ENCODE measurements at regions not wholly inside any gene's neighbourhood (a gene's known extent, or its start where the extent isn't known, plus 50 kb on each side); places are given as distances from the start of the nearest gene placed in this dataset.

- Mint-ChIP-seq H3K4me3 (no peak overlapping the region), H3K27ac (no peak overlapping the region), H3K36me3 (ENCODE audit: insufficient read depth in 1 of 3, low read depth in 3 of 3) (no peaks in the 10 kb centered on the region; a peak in 1 of 7 replicates), H3K27me3 (ENCODE audit: low read depth) (no peaks in the 10 kb centered on the region), H3K4me1 (no peaks in the 10 kb centered on the region), H3K9me3 (peaks cover 6 to 10% of the 10 kb centered on the region in 2 experiments)
- no peak for TF ChIP-seq CTCF (conservative IDR thresholded peaks at IDR 0.05)
- Histone ChIP-seq H3K4ac (ENCODE audit: low read depth, low read length) (no peak overlapping the region), H3K27ac (ENCODE audit: insufficient read length, low read depth, low read length) (no peak overlapping the region), H3K23ac (ENCODE audit: insufficient read length, low read depth, low read length) (no peak overlapping the region), H2AFZ (ENCODE audit: low read length) (no peak overlapping the region), H4K20me1 (ENCODE audit: control insufficient read depth, insufficient read depth, insufficient read length) (no peaks in the 10 kb centered on the region), H3K23me2 (ENCODE audit: insufficient read length, low read depth, low read length, poor library complexity, severe bottlenecking) (no peaks in the 10 kb centered on the region), H3K27me3 (ENCODE audit: insufficient read depth, low read length) (no peaks in the 10 kb centered on the region; the same call in 1 of the 2 replicates), H2AK5ac (ENCODE audit: insufficient read length, low read length) (no peak overlapping the region), H2BK5ac (ENCODE audit: insufficient read length, low read length) (no peak overlapping the region), H4K8ac (replicated peaks; ENCODE audit: insufficient read length, low read depth, low read length) (no peak overlapping the region), H3T11ph (ENCODE audit: low read length) (no peak overlapping the region), H3K79me2 (ENCODE audit: insufficient read depth, low read length) (no peaks in the 10 kb centered on the region), H2BK120ac (ENCODE audit: low read depth, low read length, poor library complexity, severe bottlenecking) (no peak overlapping the region), H3K9ac (ENCODE audit: extremely low read depth, insufficient read length, low read length) (no peak overlapping the region), H4K91ac (ENCODE audit: insufficient read length, low read depth, low read length) (no peak overlapping the region), H3K79me1 (ENCODE audit: insufficient read depth, low read depth, low read length, poor library complexity, severe bottlenecking) (no peaks in the 10 kb centered on the region), H4K5ac (ENCODE audit: insufficient read length, low read depth, low read length) (no peak overlapping the region), H2BK12ac (ENCODE audit: insufficient read length, low read depth, low read length) (no peak overlapping the region), H3K14ac (ENCODE audit: insufficient read depth, low read length) (no peak overlapping the region), H3K4me1 (ENCODE audit: insufficient read depth, low read length) (no peaks in the 10 kb centered on the region), H2BK15ac (ENCODE audit: low read depth, low read length) (no peak overlapping the region), H3K56ac (ENCODE audit: insufficient read length, low read depth, low read length) (no peak overlapping the region), H3K9me3 (ENCODE audit: control insufficient read depth, low read depth, low read length) (no peaks in the 10 kb centered on the region), H2BK20ac (ENCODE audit: low read depth, low read length, poor library complexity, severe bottlenecking) (no peak overlapping the region), H3K18ac (ENCODE audit: insufficient read length, low read depth, low read length) (no peak overlapping the region), H3K4me2 (ENCODE audit: insufficient read depth, insufficient read length, low read length) (no peak overlapping the region)
- WGBS (ENCODE audit: extremely low coverage, insufficient read length, low lambda C conversion rate), result no CpG with 5 or more reads among the region's 3 CpGs
- no peak for DNase-seq
These were observed 106.1 kb downstream of the TXNL1 start for GRCh38 chr18:56532176-56532840.
